A673 (cell line): ENCODE measurements at regions not wholly inside any gene's neighbourhood (a gene's known extent, or its start where the extent isn't known, plus 50 kb on each side); places are given as distances from the start of the nearest gene placed in this dataset.

ENCODE experiments used
- BruUV-seq: library from RNA; stranded (reverse); fragments of 400-500 nt; replicated peaks from 2 replicates; lab custom pipeline; 2021; lab: Mats Ljungman, UMichigan
- CTCF ChIA-PET: fragments of 300-600 bp; sonication (Branson Sonifier 250); formaldehyde crosslinking; loops from one replicate; lab custom pipeline; 2022; ENCODE audit warnings: antibody characterized with exemption; lab: Charles Lee
- POLR2A ChIA-PET: fragments of 300-600 bp; sonication (Branson Sonifier 250); formaldehyde crosslinking; loops from one replicate; lab custom pipeline; 2022; ENCODE audit warnings: antibody characterized with exemption; ENCODE audit not compliant: low non-redundant PET; lab: Charles Lee
- DNase-seq: peaks from one replicate; pipeline ENCODE4 v3.0.0-alpha.2; 2015; ENCODE audit warnings: low spot score
- H3K27ac ChIP-seq: fragments of 200-600 bp; sonication (generic); 2 replicates; pipeline ENCODE4 v1.5.1; 2016; ENCODE audit warnings: mixed run types, low read depth, mild to moderate bottlenecking, mixed read lengths, antibody characterized with exemption, low read length; ENCODE audit not compliant: poor library complexity, severe bottlenecking
- H3K27me3 ChIP-seq: fragments of 200-600 bp; sonication (generic); replicated peaks from 2 replicates; pipeline ENCODE4 v1.6.1; 2017; ENCODE audit warnings: mixed run types, low read depth, mild to moderate bottlenecking, mixed read lengths, antibody characterized with exemption, low read length; ENCODE audit not compliant: insufficient read depth, poor library complexity
- H3K36me3 ChIP-seq: fragments of 200-600 bp; sonication (generic); 2 replicates; pipeline ENCODE4 v1.6.1; 2016; ENCODE audit warnings: mixed run types, mild to moderate bottlenecking, mixed read lengths, antibody characterized with exemption, low read length; ENCODE audit not compliant: insufficient read depth, poor library complexity, severe bottlenecking
- H3K4me1 ChIP-seq: fragments of 200-600 bp; sonication (generic); 2 replicates; pipeline ENCODE4 v1.6.1; 2017; ENCODE audit warnings: mixed run types, mild to moderate bottlenecking, mixed read lengths, antibody characterized with exemption, low read length; ENCODE audit not compliant: insufficient read depth, poor library complexity, severe bottlenecking
- H3K4me3 ChIP-seq: fragments of 200-600 bp; sonication (generic); 2 replicates; pipeline ENCODE4 v1.5.1; 2016; ENCODE audit warnings: low read depth, mixed run types, mild to moderate bottlenecking, mixed read lengths, low read length; ENCODE audit not compliant: poor library complexity, severe bottlenecking
- H3K9me3 ChIP-seq: fragments of 200-600 bp; sonication (generic); 2 replicates; pipeline ENCODE4 v1.6.1; 2016; ENCODE audit warnings: mixed run types, low read depth, mild to moderate bottlenecking, mixed read lengths, antibody characterized with exemption, low read length; ENCODE audit not compliant: poor library complexity, severe bottlenecking
- EZH2 ChIP-seq: fragments of 200-600 bp; sonication (generic); IDR thresholded peaks from 2 replicates; pipeline ENCODE4 v1.6.1; 2017; ENCODE audit warnings: borderline replicate concordance, low read depth, mild to moderate bottlenecking, mixed read lengths, antibody characterized with exemption, low read length; ENCODE audit not compliant: poor library complexity, severe bottlenecking
- intact Hi-C: fragments of 100-400 bp; cut with micrococcal nuclease; formaldehyde crosslinking; loops from one replicate; pipeline ENCODE4 v1.10.0; 2022; ENCODE audit not compliant: unreplicated experiment
- TF ChIP-seq, protein P1 (sequence below): fragments of 300-800, 200-600 bp; sonication (generic); conservative IDR thresholded peaks from 2 replicates; pipeline ENCODE4 v1.5.1; 2017; ENCODE audit warnings: low read depth, mild to moderate bottlenecking, antibody characterized with exemption, low read length, moderate library complexity, mixed read lengths

DNA sequence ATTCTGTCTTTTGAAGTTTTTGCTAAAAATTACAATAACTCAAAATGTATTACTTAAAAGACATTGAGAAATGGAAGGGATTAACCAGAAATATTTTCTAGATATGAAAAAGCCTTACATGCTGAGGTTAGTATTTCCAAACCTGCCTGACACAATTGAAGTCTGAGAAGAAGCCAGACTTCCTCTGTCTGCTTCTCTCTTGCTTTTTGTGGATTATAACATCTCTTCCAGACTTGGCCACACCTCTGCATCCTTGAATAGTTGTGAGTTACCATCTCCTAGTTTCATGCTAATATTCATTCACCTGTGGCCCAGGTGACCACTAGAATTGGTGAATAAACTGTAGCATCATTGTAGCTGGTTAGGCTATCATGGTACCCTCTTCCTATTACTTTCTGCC is 497.6 kb downstream of the SLC16A7 start:
- Histone ChIP-seq H3K36me3 (no peaks in the 10 kb centered on the region), H3K4me3 (no peak overlapping the region), H3K4me1 (no peaks in the 10 kb centered on the region), H3K27me3 (no peaks in the 10 kb centered on the region), H3K27ac (no peak overlapping the region), H3K9me3 (no peaks in the 10 kb centered on the region)
- POLR2A ChIA-PET, result no interaction called here
- no TSS peak for BruUV-seq
- intact Hi-C loops, result no loop called here
- TF ChIP-seq, protein P1, sequence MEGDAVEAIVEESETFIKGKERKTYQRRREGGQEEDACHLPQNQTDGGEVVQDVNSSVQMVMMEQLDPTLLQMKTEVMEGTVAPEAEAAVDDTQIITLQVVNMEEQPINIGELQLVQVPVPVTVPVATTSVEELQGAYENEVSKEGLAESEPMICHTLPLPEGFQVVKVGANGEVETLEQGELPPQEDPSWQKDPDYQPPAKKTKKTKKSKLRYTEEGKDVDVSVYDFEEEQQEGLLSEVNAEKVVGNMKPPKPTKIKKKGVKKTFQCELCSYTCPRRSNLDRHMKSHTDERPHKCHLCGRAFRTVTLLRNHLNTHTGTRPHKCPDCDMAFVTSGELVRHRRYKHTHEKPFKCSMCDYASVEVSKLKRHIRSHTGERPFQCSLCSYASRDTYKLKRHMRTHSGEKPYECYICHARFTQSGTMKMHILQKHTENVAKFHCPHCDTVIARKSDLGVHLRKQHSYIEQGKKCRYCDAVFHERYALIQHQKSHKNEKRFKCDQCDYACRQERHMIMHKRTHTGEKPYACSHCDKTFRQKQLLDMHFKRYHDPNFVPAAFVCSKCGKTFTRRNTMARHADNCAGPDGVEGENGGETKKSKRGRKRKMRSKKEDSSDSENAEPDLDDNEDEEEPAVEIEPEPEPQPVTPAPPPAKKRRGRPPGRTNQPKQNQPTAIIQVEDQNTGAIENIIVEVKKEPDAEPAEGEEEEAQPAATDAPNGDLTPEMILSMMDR, result no peak
- no peak for TF ChIP-seq EZH2
- CTCF ChIA-PET, result no interaction called here
- DNase-seq, result no peak

DNA sequence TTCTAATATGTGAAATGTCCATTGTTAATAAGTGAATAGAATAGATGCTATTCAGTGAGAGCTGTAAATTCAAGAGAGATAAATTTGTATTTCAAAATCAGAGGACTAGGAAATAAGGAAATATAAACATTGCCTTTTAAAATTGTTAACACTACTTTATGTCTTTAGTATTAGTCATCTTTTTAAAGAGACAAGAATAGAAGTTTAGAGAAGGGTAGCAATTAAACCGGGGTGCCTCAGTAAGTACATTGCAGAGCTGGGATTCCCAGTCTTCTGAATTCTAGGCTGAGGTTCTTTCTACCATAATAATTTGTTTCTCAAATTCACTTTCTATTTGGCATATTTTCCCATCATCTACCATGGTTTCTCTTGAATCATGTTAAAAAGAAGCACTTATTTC is 498.6 kb downstream of the SLC16A7 start:
- Histone ChIP-seq H3K4me3 (no peak overlapping the region), H3K36me3 (no peaks in the 10 kb centered on the region), H3K27me3 (no peaks in the 10 kb centered on the region), H3K4me1 (no peaks in the 10 kb centered on the region), H3K27ac (no peak overlapping the region), H3K9me3 (peaks cover 7% of the 10 kb centered on the region)
- POLR2A ChIA-PET, result no interaction called here
- CTCF ChIA-PET, result no interaction called here
- no peak for TF ChIP-seq EZH2
- TF ChIP-seq, protein P1, result no peak
- intact Hi-C loops, result no loop called here
- BruUV-seq, result no TSS peak
- no peak for DNase-seq

GRCh38 chr12:60096727-60097126 is 500.9 kb downstream of the SLC16A7 start:
- Histone ChIP-seq H3K4me3 (no peak overlapping the region), H3K9me3 (peaks cover 9% of the 10 kb centered on the region), H3K4me1 (no peaks in the 10 kb centered on the region), H3K27ac (no peak overlapping the region), H3K36me3 (no peaks in the 10 kb centered on the region), H3K27me3 (no peaks in the 10 kb centered on the region)
- intact Hi-C loops, result no loop called here
- no peak for TF ChIP-seq EZH2
- TF ChIP-seq, protein P1, result no peak
- no TSS peak for BruUV-seq
- ChIA-PET POLR2A (no interaction called here), CTCF (no interaction called here)
- no peak for DNase-seq
